SU-DHL-6 (cell line): ENCODE measurements at regions not wholly inside any gene's neighbourhood (a gene's known extent, or its start where the extent isn't known, plus 50 kb on each side); places are given as distances from the start of the nearest gene placed in this dataset.

ENCODE experiments used
- H2AFZ ChIP-seq: fragments of 200-600 bp; sonication (generic); 2 replicates; pipeline ENCODE4 v1.6.1; 2014; ENCODE audit warnings: low read depth, mild to moderate bottlenecking, moderate library complexity, mixed read lengths, antibody characterized with exemption, low read length; ENCODE audit not compliant: severe bottlenecking
- H3F3A ChIP-seq: fragments of 200-600 bp; shearing (Covaris generic); 2 replicates; pipeline ENCODE4 v1.6.0; 2016; ENCODE audit warnings: antibody characterized with exemption, mild to moderate bottlenecking; ENCODE audit not compliant: insufficient read depth
- H3K27ac ChIP-seq: fragments of 200-600 bp; sonication (generic); 2 replicates; pipeline ENCODE4 v1.5.1; 2016; ENCODE audit warnings: low read depth, mild to moderate bottlenecking, low read length, moderate library complexity, mixed read lengths
- H3K27me3 ChIP-seq: fragments of 200-600 bp; sonication (generic), shearing (Covaris generic); 2 replicates; pipeline ENCODE4 v1.6.0; 2014; ENCODE audit warnings: mild to moderate bottlenecking, low read length
- H3K36me3 ChIP-seq: fragments of 200-600 bp; sonication (generic); 2 replicates; pipeline ENCODE4 v1.6.1; 2014; ENCODE audit warnings: mild to moderate bottlenecking, low read length, mixed read lengths
- H3K4me2 ChIP-seq: fragments of 300-600, 200-600 bp; shearing (Covaris generic), sonication (generic); 2 replicates; pipeline ENCODE4 v1.6.0; 2014; ENCODE audit warnings: low read length, low read depth, mild to moderate bottlenecking; ENCODE audit not compliant: poor library complexity, severe bottlenecking
- H3K4me3 ChIP-seq: fragments of 200-600 bp; sonication (generic); 2 replicates; pipeline ENCODE4 v1.5.1; 2014; ENCODE audit warnings: antibody characterized with exemption, low read length, mild to moderate bottlenecking, mixed read lengths; ENCODE audit not compliant: insufficient read depth, poor library complexity, severe bottlenecking
- H3K79me2 ChIP-seq: fragments of 200-600 bp; sonication (generic); 2 replicates; pipeline ENCODE4 v1.6.1; 2014; ENCODE audit warnings: mild to moderate bottlenecking, low read length, moderate library complexity; ENCODE audit not compliant: insufficient read depth
- H3K9ac ChIP-seq: fragments of 200-600 bp; sonication (generic); 2 replicates; pipeline ENCODE4 v1.7.0; 2014; ENCODE audit warnings: mild to moderate bottlenecking, low read length
- H3K9me2 ChIP-seq: fragments of 200-600 bp; sonication (generic); replicated peaks from 2 replicates; pipeline ENCODE4 v1.6.1; 2014; ENCODE audit warnings: low read length; ENCODE audit not compliant: insufficient read depth
- H3K9me3 ChIP-seq: fragments of 200-600 bp; sonication (generic); 2 replicates; pipeline ENCODE4 v1.6.1; 2014; ENCODE audit warnings: low read length, mixed read lengths; ENCODE audit not compliant: insufficient read depth
- H4K20me1 ChIP-seq: fragments of 200-600 bp; sonication (generic); 2 replicates; pipeline ENCODE4 v1.6.1; 2014; ENCODE audit warnings: low read depth, mild to moderate bottlenecking, antibody characterized with exemption, low read length, moderate library complexity, mixed read lengths
- EZH2phosphoT487 ChIP-seq: fragments of 200-600 bp; sonication (generic), shearing (Covaris generic); conservative IDR thresholded peaks from 2 replicates; pipeline ENCODE4 v1.6.1; 2018; ENCODE audit warnings: mild to moderate bottlenecking, antibody characterized with exemption, low read length, moderate library complexity, mixed read lengths
- TF ChIP-seq, protein P1 (sequence below): fragments of 200-600 bp; sonication (generic); IDR thresholded peaks from one replicate; pipeline ENCODE4 v1.5.1; 2017; ENCODE audit warnings: antibody characterized with exemption, mild to moderate bottlenecking, low read length, moderate library complexity; ENCODE audit not compliant: insufficient read depth, poor library complexity, severe bottlenecking

DNA sequence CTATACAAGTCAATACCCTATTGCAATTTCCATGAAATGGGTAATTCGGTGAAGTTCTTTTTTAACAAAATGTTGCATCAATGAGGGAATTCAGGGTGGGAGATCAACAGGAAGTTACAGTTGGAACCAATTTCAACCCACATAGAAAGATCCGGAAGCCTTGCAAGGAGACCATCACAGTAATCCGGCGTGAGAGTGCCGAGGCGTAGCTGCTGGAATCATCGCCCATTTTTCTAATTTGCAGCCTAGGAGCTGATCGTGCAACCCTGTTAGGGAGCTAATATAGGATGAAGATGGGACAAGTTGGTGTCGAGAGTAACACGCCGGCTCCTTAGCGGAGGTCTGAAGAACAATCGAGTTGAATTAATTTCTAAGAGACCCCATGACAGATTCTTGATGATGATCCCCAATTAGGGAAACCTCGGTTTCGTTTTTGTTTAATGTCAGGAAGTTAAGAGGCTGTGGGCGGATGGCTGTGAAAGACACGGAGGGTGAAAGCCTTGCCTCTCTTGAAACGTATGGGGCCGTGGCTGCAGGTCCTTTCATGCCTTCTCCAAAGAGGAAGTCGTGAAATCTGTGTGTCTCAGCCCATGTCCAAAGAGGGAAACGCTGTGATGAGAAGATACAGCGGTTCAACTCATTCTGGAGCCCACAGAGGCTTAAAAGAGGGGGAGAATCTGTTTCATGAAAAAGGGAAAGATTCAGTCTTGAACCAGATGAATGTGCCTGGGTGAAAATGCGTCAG lies 51.2 kb upstream of the CARD11 start:
- Histone ChIP-seq H4K20me1 (no peaks in the 10 kb centered on the region), H3K79me2 (no peaks in the 10 kb centered on the region), H2AFZ (no peak overlapping the region), H3K36me3 (no peaks in the 10 kb centered on the region), H3K4me3 (no peak overlapping the region), H3K9me2 (no peaks in the 10 kb centered on the region), H3K9ac (no peak overlapping the region), H3F3A (no peaks in the 10 kb centered on the region), H3K27me3 (no peaks in the 10 kb centered on the region), H3K27ac (no peak overlapping the region), H3K9me3 (no peaks in the 10 kb centered on the region), H3K4me2 (peak overlapping the region; percentile 2)
- TF ChIP-seq, protein P1, sequence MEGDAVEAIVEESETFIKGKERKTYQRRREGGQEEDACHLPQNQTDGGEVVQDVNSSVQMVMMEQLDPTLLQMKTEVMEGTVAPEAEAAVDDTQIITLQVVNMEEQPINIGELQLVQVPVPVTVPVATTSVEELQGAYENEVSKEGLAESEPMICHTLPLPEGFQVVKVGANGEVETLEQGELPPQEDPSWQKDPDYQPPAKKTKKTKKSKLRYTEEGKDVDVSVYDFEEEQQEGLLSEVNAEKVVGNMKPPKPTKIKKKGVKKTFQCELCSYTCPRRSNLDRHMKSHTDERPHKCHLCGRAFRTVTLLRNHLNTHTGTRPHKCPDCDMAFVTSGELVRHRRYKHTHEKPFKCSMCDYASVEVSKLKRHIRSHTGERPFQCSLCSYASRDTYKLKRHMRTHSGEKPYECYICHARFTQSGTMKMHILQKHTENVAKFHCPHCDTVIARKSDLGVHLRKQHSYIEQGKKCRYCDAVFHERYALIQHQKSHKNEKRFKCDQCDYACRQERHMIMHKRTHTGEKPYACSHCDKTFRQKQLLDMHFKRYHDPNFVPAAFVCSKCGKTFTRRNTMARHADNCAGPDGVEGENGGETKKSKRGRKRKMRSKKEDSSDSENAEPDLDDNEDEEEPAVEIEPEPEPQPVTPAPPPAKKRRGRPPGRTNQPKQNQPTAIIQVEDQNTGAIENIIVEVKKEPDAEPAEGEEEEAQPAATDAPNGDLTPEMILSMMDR: no peak
- 0 out of 2 replicates have a peak, but pooled peaks have one; percentile 41 for TF ChIP-seq EZH2phosphoT487

DNA sequence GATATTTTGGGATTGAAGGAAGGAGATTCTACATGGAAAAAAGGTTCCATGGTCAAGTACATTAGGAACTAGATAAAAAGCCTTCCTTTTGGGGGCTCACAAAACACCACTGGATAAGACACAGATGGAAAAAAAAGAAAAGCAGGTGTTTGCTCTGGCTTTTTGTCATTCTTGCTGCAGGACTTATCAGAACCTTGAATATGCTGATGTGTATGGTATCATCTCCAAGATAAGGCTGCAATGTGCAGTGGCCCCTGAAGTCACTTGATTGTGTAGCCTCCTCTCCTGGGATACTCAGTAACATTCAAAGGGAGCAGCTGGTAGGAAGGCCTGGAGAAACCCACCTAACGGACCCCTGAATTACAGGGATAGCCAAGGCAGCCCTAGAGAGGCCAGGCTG lies 54.1 kb upstream of the CARD11 start:
- Histone ChIP-seq H3K4me2 (no peak overlapping the region), H3K79me2 (no peaks in the 10 kb centered on the region), H3K36me3 (no peaks in the 10 kb centered on the region), H3K27me3 (no peaks in the 10 kb centered on the region), H3K27ac (no peak overlapping the region), H2AFZ (no peak overlapping the region), H4K20me1 (no peaks in the 10 kb centered on the region), H3F3A (no peaks in the 10 kb centered on the region), H3K4me3 (no peak overlapping the region), H3K9me3 (no peaks in the 10 kb centered on the region), H3K9ac (no peak overlapping the region), H3K9me2 (no peaks in the 10 kb centered on the region)
- TF ChIP-seq EZH2phosphoT487: no peak
- TF ChIP-seq, protein P1: no peak

DNA sequence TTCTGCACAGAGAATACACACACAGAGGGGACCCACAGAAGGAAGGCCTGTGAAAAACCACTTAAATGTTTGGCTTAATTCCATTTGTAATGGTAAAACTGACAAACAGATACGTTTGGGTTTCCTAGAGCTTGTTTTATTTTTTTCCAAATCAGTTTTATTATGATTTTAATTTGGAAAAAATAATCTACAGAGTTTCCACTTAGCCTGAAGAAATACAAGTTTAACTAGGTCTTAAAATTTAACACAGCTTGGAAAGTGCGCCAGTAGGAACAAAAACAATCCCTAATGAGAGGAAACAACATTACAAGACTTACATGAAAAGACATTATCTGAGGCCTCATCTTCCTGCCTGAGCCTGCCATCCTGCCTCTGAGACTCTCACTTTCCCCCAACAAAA lies 58.5 kb upstream of the CARD11 start:
- H3K36me3 ChIP-seq: no peaks in the 10 kb centered on the region
- no peaks in the 10 kb centered on the region for H4K20me1 ChIP-seq
- TF ChIP-seq, protein P1: no peak
- TF ChIP-seq EZH2phosphoT487: no peak
- no peak overlapping the region for H3K27ac ChIP-seq
- H3K9me2 ChIP-seq: no peaks in the 10 kb centered on the region
- no peaks in the 10 kb centered on the region for H3K79me2 ChIP-seq
- H3K27me3 ChIP-seq: no peaks in the 10 kb centered on the region
- H3K9me3 ChIP-seq: no peaks in the 10 kb centered on the region
- no peak overlapping the region for H3K4me2 ChIP-seq
- H3K4me3 ChIP-seq: no peak overlapping the region
- H2AFZ ChIP-seq: no peak overlapping the region
- no peak overlapping the region for H3K9ac ChIP-seq
- H3F3A ChIP-seq: no peaks in the 10 kb centered on the region
